MM.1S (cell line): ENCODE measurements at regions not wholly inside any gene's neighbourhood (a gene's known extent, or its start where the extent isn't known, plus 50 kb on each side); places are given as distances from the start of the nearest gene placed in this dataset.

Source experiments
- DNase-seq: peaks from one replicate; pipeline ENCODE4 v3.0.0-alpha.2; 2015
- H2AFZ ChIP-seq: fragments of 300-600 bp; sonication (generic); 2 replicates; pipeline ENCODE4 v1.6.0; 2016; ENCODE audit warnings: antibody characterized with exemption, low read length
- H3F3A ChIP-seq: fragments of 300-600 bp; sonication (generic); 2 replicates; pipeline ENCODE4 v1.6.1; 2016; ENCODE audit warnings: mild to moderate bottlenecking, antibody characterized with exemption, low read length, moderate library complexity, mixed read lengths; ENCODE audit not compliant: insufficient read depth
- H3K27ac ChIP-seq: fragments of 300-600 bp; sonication (generic); 2 replicates; pipeline ENCODE4 v1.5.1; 2016; ENCODE audit warnings: mild to moderate bottlenecking, low read length
- H3K27me3 ChIP-seq: fragments of 300-600 bp; sonication (generic); replicated peaks from 2 replicates; pipeline ENCODE4 v1.6.0; 2016; ENCODE audit warnings: low read length; ENCODE audit not compliant: insufficient read depth
- H3K36me3 ChIP-seq: fragments of 300-600 bp; sonication (generic); replicated peaks from 2 replicates; pipeline ENCODE4 v1.6.1; 2016; ENCODE audit warnings: mild to moderate bottlenecking, low read length, mixed read lengths; ENCODE audit not compliant: insufficient read depth
- H3K4me1 ChIP-seq: fragments of 300-600 bp; sonication (generic); 2 replicates; pipeline ENCODE4 v1.6.1; 2016; ENCODE audit warnings: low read length, mixed read lengths
- H3K4me2 ChIP-seq: fragments of 300-600 bp; sonication (generic); 2 replicates; pipeline ENCODE4 v1.6.0; 2016; ENCODE audit warnings: low read depth, low read length
- H3K4me3 ChIP-seq: fragments of 300-600 bp; sonication (generic); 2 replicates; pipeline ENCODE4 v1.5.1; 2016; ENCODE audit warnings: low read length, mixed read lengths
- H3K79me2 ChIP-seq: fragments of 300-600 bp; sonication (generic); 2 replicates; pipeline ENCODE4 v1.6.1; 2016; ENCODE audit warnings: mixed run types, low read length, mixed read lengths
- H3K9ac ChIP-seq: fragments of 300-600 bp; sonication (generic); 2 replicates; pipeline ENCODE4 v1.6.1; 2016; ENCODE audit warnings: low read length, mixed read lengths
- H3K9me2 ChIP-seq: fragments of 300-600 bp; sonication (generic); replicated peaks from 2 replicates; pipeline ENCODE4 v1.6.1; 2016; ENCODE audit warnings: mild to moderate bottlenecking, low read length, mixed read lengths; ENCODE audit not compliant: insufficient read depth
- H3K9me3 ChIP-seq: fragments of 300-600 bp; sonication (generic); replicated peaks from 2 replicates; pipeline ENCODE4 v1.6.1; 2016; ENCODE audit warnings: mild to moderate bottlenecking, low read length, mixed read lengths; ENCODE audit not compliant: insufficient read depth
- H4K20me1 ChIP-seq: fragments of 300-600 bp; sonication (generic); 2 replicates; pipeline ENCODE4 v1.6.1; 2016; ENCODE audit warnings: mild to moderate bottlenecking, low read length, moderate library complexity, mixed read lengths; ENCODE audit not compliant: insufficient read depth
- CTCF ChIP-seq: fragments of 300-600 bp; sonication (generic); IDR thresholded peaks from 2 replicates; pipeline ENCODE4 v1.5.1; 2016; ENCODE audit warnings: antibody characterized with exemption, low read length, mixed read lengths
- EZH2 ChIP-seq: fragments of 300-600 bp; sonication (generic); optimal IDR thresholded peaks from 2 replicates; pipeline ENCODE3; 2017; ENCODE audit warnings: low read depth, mild to moderate bottlenecking, antibody characterized with exemption, low read length, mixed read lengths
- EZH2phosphoT487 ChIP-seq: fragments of 300-600 bp; sonication (generic); IDR thresholded peaks from 2 replicates; pipeline ENCODE4 v1.6.1; 2018; ENCODE audit warnings: antibody characterized with exemption, low read length

DNA sequence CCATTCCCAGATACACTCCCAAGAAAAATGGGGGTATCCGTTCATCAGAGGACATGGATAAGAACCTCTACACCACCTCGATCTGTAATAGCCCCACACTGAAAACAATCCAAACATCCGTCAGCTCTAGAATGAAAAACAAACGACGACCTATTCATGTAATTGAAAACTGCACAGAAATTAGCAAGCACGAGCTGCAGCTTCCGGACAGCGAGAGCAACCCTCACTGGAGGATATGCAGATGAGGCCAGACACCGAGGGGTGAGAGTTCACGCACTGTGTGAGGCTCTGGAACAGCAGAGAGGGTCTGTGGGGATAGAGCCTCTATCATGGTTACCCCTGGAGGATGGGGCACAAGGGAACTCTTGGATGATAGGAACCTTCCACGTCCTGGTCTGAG, 143.9 kb upstream of the NCOR2 start:
- TF ChIP-seq CTCF (no peak), EZH2 (no peak), EZH2phosphoT487 (no peak)
- no peaks in the 10 kb centered on the region for H3K9me2 ChIP-seq

GRCh38 chr12:124709722-124710687, 142.6 kb upstream of the NCOR2 start:
- TF ChIP-seq CTCF = no peak
- Histone ChIP-seq H3K79me2 (no peaks in the 10 kb centered on the region), H3K9ac (no peak overlapping the region), H2AFZ (no peak overlapping the region), H3K4me2 (no peak overlapping the region), H3K27ac (no peak overlapping the region), H3K9me2 (no peaks in the 10 kb centered on the region), H4K20me1 (no peaks in the 10 kb centered on the region), H3K4me3 (no peak overlapping the region), H3F3A (no peaks in the 10 kb centered on the region), H3K9me3 (no peaks in the 10 kb centered on the region), H3K4me1 (0 out of 2 replicates have a peak, but pooled peaks cover 2% of the 10 kb centered on the region), H3K27me3 (no peaks in the 10 kb centered on the region), H3K36me3 (no peaks in the 10 kb centered on the region)
- no peak for DNase-seq

More for the DNA sequence above, 143.9 kb upstream of the NCOR2 start:
- no peak overlapping the region for H3K27ac ChIP-seq
- 0 out of 2 replicates have a peak, but pooled peaks cover 2% of the 10 kb centered on the region for H3K4me1 ChIP-seq
- H3K79me2 ChIP-seq = no peaks in the 10 kb centered on the region
- H3F3A ChIP-seq = no peaks in the 10 kb centered on the region
- H3K4me3 ChIP-seq = no peak overlapping the region
- no peak overlapping the region for H2AFZ ChIP-seq
- no peaks in the 10 kb centered on the region for H3K36me3 ChIP-seq
- no peaks in the 10 kb centered on the region for H3K27me3 ChIP-seq
- H3K4me2 ChIP-seq = no peak overlapping the region
- H4K20me1 ChIP-seq = no peaks in the 10 kb centered on the region
- H3K9me3 ChIP-seq = no peaks in the 10 kb centered on the region
- H3K9ac ChIP-seq = no peak overlapping the region
- DNase-seq = no peak

DNA sequence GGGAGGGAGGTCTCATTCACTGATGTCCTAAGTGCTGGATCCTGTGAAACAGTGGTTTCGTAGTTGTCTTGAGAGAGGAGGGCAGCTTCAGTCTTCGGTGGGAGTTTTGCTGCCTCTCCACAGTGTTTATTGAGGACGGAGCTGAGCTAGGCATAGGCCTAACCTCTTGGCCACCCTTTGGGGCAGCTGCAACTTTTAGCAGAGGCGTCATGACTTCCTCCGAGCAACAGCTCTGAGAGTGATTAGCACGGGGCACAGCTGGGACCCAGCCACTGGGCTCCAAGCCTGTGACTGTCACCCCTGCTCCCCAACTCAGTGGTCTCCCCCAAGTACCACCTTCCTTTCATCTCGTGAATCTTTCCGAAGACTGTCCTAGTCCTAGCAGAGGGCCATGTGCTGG, 139.9 kb upstream of the NCOR2 start:
- Histone ChIP-seq H3K9ac (no peak overlapping the region), H3F3A (no peaks in the 10 kb centered on the region), H3K4me1 (no peaks in the 10 kb centered on the region), H3K36me3 (no peaks in the 10 kb centered on the region), H3K27me3 (no peaks in the 10 kb centered on the region), H3K9me2 (no peaks in the 10 kb centered on the region), H2AFZ (no peak overlapping the region), H3K4me3 (no peak overlapping the region), H3K79me2 (no peaks in the 10 kb centered on the region), H3K4me2 (no peak overlapping the region), H3K27ac (no peak overlapping the region), H4K20me1 (no peaks in the 10 kb centered on the region), H3K9me3 (no peaks in the 10 kb centered on the region)
- DNase-seq = no peak
- TF ChIP-seq EZH2 (no peak), CTCF (no peak), EZH2phosphoT487 (no peak)
